ENCODE measurements at regions not wholly inside any gene's neighbourhood (a gene's known extent, or its start where the extent isn't known, plus 50 kb on each side); places are given as distances from the start of the nearest gene placed in this dataset.

DNA sequence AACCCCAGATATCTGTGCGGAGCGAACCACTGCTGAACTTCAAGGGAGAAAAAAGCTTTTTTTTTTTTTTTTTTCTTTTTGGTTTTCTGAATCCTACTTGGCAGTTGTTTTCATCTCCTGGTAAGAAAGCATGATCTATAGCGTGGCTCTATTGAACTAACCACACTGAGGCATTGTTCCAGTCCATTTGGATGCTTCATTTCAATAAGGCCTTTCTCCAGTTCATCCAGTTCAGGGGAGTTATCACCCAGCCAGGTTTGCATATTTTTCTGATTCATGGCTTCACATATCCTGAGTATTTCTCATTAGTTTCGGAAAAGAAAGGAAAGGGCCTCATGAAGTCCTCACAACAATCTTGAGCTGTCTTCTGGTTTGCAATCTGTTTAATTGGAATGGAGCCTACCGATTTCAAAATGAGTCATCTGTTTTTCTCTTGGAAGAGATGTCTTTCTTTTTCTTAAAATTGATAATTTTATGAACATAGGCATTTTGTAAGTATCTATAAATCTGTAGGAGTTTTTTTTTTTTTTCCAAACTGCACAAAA lies 93.1 kb upstream of the STEAP4 start:
- DNase-seq: no peak

DNA sequence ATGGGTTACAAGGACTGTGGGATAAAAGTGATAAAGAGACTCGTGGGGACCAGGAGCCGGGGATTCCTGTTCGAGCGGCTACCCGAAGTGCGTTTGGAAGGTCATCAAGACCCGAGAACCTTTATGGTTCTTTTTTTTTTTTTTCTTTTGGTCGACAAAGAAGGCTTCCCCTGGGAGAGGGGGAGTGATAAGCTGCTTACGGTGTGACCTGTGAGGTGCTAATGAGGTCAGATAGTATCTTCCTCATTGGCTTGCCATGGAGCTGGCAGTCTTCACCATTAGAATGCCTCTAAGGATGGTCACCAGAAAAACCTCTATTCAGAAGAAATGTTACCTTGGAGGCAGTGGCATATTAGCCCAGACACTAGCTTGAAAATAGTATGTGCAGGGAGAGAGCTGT lies 92.3 kb upstream of the STEAP4 start:
- DNase-seq: no peak

DNA sequence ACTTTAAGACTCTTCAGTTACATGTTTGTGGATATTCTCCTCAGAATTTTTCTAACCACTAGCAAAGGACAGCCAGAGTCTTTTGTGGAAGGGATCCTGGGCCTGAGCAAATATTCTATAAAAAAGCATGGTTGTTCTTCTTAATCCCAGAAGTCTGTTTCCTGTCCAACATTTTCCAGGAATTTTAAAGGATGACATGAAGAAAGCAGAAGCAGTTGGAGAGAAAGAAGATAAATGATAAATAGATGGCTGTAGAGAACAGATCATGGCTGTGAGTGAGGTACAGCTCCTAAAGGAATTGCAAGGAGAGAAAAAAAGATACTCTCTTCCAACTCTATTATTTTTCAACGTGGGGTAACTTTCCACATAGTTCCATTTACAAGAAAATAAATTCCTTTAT lies 91.8 kb upstream of the STEAP4 start:
- no peak for DNase-seq

DNA sequence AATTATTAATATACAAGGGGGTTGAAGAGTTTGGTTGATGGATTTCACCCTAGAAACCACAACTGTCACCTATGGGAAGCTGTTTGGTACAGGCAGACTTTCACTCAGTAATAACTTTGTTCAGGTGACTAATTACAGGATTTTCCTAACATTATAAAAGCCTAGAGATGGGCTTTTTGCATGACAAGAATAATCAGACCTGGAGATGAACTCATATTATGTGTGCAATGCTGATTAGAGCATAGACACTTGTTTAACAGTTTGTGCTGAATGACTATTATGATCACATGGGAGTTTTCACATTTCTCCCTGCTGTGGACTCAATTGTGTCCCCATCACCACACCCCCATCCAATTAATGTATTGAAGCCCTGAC lies 90.2 kb upstream of the STEAP4 start:
- no peak for DNase-seq

DNA sequence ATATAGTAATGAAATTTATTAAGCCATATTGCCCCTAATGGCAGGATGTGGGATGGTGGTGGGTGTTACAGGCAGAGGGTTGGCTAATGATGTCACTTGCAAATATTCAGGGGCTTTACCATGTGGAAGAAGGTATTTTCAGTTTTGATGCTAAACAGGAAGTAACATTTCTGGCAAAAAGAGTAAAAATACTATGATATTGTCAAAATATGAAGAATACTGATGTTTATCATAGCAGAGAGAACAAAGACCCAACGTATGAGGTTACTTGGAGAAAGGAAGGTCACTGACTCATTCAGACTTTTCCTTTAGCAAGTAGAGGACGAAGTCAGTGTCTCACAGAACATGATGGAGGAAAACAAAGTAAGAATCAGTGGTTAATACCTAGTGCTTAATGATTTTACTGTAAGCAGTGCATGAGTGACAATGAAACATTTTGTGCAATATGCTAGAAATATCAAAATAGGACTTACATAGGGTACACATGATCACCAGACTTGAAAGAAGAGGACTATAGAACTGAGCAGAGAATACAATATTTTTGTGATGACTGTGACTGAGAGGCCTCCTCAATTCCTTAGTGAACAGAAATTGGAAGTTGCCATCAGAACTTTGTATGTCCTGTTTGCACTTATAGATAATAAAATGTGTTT lies 89.7 kb upstream of the STEAP4 start:
- DNase-seq: no peak

DNA sequence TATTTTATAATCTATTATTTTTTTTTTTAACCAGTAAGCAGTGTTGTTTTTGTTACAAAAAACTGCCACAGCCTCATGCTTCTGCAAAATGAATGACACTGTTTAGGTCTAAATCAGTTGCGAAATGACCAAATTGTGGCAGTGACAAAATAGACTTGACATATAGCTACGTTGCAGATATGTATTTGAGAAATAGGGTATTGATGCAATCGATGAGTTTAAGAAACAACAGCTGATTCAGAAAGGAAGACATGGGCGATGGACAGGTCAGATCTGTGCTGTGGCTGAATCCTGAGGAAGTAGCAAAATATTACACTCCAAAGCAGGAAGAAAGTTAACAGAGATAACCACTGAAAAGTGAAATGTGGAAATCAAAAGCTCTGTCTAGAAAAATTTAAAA lies 89.0 kb upstream of the STEAP4 start:
- no peak for DNase-seq

DNA sequence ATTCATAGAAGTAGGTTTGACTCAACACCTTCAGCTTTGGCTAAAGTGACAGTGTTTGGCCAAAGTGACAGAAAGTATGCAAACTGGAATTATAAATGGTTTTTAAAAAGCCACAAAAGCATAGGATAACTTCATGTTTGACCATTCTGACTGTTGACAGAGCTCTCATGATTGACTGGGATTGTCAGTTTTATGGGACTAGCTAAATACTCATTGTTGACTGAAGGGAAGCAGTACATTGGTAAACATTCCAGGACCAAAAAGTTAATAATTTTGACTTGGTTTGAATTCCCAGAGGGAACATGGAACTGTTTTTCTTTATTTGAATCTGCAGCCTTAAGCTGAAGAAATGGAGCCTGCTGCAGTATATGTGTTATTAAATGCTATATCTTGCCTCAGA lies 84.6 kb upstream of the STEAP4 start:
- no peak for DNase-seq

DNA sequence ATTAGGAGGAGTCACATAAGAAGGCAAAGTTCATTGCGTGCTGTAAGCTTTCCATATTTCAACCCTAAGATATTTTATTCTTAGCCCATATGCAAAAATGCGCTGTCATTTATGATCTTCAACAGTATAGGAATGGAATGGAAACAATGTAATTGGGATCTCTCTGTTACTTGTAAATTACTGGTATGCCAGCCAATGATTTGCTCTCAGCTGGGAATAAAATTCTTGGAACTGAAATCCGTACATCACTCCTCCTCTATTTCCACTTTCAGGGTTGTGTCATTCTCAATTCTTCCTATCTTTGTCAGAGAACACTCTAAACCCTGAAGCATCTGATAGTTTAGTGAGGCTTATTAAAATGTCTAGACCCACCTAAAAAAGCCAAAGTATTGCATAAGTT lies 80.7 kb upstream of the STEAP4 start:
- no peak for DNase-seq

DNA sequence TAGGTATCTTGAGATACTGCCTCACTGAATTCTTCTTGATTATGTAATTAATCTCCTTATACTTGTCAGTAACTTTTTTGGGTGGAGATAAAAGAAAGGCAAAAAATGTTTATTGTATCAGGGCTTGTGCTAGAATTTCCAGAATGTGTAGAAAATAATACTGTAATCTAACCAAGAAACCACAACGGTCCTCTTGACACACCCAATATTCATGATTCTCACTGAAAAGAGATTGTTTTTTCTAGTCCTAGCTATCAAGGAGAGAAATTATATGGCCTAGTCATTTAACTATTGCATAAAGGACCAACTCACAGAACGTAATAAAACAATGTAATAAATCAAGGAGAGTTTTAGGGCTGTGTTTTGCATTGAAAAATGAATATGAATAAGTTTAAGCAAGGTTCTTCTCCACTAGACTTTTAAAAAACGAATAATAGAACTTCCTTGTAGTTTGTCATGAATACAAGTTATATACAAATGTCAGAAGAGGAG lies 80.0 kb upstream of the STEAP4 start:
- no peak for DNase-seq

DNA sequence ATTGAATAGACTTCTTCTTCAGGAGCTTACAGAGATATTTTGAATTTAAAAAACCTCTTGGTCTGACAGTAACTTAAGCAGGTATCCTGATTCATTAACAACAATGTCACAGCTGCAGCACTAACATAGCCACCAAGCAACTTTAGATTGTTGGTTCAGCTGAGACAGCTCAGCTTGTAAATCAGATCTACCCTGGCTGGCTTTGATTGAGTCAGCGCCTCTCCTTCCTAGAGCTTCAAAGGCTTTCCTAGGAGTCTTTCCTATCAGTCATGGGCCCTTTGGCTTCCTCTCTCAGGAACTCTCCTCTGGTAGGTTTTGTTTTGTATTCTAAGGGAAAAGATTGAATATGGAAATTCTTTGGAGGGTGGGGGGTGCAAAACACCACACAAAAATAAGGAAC lies 70.7 kb upstream of the STEAP4 start:
- no peak for DNase-seq

DNA sequence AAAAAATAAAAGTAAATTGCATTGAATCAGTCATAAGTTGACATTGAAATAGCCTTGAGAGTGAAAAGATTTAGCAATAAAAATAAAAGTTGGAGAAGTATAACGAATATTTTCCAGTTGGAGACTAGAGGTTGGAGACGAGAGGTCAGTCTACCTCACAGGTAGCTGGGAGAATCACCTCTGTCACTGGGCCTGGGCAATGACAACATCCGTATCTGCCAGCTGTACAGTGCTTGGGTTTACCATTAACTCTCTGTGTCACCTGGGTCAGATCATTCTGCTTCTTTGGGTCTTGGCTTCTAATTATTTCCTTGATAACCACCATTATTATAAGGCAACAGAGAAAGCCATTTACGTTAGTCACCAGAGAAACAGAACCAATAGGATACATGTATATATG lies 62.0 kb upstream of the STEAP4 start:
- no peak for DNase-seq

DNA sequence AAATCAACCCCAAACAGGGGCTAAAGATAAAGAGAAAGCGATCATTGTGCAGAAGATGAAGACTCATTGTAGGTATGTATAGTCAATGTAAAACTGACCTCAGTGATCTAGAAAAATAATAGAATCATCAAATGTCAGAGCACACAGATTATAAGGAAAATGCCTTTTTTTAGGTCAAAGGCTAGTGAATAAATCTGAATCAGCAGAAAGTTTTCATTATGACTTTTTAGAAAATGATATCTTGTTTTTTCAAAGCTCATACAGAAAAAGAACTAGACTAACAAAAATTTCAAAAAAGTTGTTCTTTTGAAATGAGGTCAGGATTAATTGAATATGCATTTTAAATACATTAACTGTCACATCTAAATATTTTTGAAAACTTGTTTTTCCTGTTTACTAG lies 60.2 kb upstream of the STEAP4 start:
- DNase-seq: no peak

DNA sequence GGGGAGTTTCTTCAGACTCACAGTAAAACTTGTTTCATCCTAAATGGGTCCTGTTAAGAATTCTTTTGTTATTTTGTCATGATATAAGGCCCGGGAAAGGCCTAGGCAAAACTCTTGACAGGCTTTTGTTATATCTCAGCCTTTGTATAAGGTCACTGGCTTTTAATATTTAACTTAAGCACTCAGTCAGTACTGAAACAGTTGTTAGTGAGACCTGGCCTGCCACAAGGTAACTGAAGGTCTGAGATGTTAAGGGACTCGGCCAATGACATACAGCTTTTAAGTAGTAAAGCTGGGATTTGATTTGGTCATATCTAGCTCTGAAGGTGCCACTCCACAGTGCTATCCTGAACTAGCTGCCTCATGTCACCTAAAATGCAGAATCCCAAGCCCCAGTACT lies 57.2 kb upstream of the STEAP4 start:
- DNase-seq: no peak

DNA sequence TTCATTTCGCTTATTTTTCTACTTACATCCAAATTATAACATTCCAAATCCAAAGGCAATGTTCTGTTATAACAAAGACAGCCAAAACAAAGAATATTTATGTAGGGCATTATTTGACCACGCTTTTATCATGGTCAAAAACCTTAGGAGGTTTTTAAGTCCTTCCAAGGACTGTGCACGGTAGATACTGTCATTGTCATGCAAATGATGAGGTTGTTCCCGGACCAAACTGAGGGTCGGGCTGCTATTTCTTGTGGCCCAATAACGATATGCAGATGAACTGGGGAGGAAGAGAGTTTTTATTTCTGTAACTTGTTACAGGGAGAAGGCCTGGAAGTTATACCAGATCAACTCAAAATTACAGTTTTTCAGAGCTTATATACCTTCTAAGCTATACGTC lies 56.6 kb upstream of the STEAP4 start:
- DNase-seq: no peak

DNA sequence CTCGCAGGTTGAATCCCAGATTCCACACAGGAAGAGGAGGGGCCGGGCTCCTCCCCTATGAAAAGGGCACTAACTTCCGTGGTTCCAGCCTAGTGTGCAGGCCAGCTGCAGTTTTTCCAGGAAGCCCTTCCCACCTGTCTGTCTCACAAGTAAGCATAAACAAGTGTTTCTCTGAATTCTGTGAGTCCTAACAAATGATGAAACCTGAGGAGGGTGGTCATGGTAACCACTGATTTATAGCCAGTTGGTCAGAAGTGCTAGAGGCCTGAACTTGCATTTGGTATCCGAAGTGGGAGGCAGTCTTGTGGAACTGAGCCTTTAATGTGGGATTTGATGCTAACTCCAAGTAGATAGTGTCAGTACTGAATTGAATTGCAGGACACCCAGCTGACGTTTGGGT lies 54.7 kb upstream of the STEAP4 start:
- DNase-seq: no peak

DNA sequence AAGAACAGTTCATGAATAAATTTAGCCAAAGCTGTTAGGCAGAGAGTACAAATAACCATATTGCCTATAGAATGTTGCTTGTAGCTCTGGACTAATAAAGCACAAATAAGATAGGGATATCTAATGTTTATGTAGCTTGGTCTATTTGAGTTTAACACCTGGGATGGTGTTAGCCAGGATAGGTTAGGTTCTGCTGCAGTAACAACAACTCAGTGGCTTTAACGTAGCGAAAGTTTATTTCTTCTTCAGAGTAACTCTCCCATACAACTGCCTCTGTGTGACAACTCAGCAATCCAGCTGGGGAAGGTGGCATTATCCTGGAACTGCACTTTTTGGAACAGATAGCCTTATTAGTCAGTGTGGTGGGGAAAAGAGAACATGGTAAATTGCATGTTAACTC lies 52.2 kb upstream of the STEAP4 start:
- no peak for DNase-seq

DNA sequence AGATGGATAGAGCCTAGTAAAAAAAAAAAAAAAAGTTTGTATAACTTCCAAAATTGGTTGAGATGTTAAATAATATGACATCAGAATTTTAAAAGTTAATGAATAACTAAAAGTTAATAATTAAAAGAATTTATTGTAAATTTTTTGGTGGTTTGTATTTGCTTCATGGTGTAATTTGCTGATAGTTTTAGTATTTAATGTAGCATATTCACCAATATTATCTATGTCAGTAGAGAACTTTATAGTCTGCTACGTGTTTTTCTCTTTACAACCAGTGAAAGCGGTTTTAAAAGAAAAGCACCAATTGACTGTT lies 51.8 kb upstream of the STEAP4 start:
- no peak for DNase-seq

DNA sequence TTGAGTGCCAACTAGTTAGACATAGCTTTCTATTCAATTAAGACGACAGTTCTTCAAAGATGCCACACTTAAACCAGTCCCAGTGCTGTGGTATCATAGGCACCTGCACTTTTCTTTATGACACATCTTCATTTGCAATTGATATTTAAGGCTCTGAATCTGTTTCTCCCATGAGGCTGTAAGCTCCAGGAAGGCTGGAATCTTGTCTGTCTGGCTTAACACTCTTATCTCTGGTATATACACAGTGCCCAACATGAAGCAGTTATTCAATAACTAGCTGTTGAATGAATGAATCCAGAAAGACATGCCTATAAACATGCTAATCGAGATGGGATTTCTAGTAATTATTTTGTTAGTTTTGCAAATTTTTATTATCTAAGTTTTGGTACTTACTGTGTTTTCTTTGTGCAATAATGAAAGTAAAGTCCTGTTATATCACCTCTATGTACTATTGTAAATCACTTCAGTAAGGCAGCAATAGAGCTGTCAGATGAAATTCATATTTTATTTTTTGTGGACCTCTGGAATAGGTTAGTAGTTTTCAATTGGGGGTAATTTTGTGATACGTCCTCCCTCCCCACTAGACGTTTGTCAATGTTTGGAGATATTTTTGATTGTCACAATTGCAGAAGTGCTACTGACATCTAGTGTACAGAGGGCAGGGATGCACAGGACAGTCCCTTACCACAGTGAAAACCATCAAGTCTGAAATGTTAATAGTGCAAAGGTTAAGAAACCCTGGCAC lies 51.3 kb upstream of the STEAP4 start:
- DNase-seq: no peak

DNA sequence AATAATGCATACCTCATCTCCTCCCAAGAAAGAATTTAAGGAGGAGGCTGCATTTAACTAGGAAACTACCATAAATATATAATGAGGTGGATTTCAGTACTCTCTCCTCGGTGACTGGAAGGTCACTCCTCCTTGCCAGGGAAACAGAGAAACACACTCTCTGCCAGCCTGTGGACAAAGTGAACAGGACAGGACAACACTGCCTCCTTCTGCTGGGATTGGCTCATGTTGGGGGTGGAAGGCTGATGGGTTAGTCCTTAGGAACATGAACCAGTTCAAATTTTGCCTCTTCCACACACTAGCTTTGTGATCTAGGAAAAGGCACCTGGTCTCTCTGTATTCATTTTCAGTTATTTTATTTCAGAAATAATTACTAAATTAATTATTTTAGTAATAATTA lies 50.6 kb upstream of the STEAP4 start:
- DNase-seq: no peak

Data from midbrain (tissue), 1 donor.